ENCODE measurements at regions not wholly inside any gene's neighbourhood (a gene's known extent, or its start where the extent isn't known, plus 50 kb on each side); places are given as distances from the start of the nearest gene placed in this dataset.

DNA sequence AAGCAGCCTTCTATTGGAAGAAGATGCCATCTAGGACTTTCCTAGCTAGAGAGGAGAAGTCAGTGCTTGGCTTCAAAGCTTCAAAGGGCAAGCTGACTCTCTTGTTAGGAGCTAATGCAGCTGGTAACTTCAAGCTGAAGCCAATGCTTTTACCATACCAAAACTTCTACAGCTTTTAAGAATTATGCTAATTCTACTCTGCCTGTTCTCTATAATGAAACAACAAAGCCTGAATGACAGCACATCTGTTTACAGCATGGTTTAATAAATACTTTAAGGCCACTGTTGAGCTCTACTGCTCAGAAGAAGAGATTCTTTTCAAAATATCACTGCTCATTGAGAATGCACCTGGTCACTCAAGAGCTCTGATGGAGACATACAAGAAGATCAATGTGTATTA is 951.9 kb upstream of the LRRN3 start:
- Histone ChIP-seq H3K9ac (ENCODE audit: low read depth, low read length) (no peak overlapping the region), H4K5ac (ENCODE audit: low read depth, low read length) (no peak overlapping the region), H2BK20ac (ENCODE audit: low read depth, low read length) (no peak overlapping the region), H4K20me1 (ENCODE audit: insufficient read depth, low read length) (no peaks in the 10 kb centered on the region), H3K9me3 (ENCODE audit: control insufficient read depth, insufficient read depth, low read length) (no peaks in the 10 kb centered on the region), H4K8ac (ENCODE audit: low read depth in 2 of 2, low read length in 2 of 2) (no peak overlapping the region), H3K56ac (ENCODE audit: extremely low read depth, insufficient read depth, low read length) (no peak overlapping the region), H3K23ac (ENCODE audit: low read depth, low read length) (no peak overlapping the region), H3K4me2 (ENCODE audit: low read depth, low read length) (no peak overlapping the region), H2AK5ac (ENCODE audit: low read depth, low read length) (no peak overlapping the region), H2AFZ (replicated peaks; ENCODE audit: low read length, poor library complexity) (no peak overlapping the region), H3K79me1 (ENCODE audit: low read depth in 1 of 2, low read length in 2 of 2) (no peaks in the 10 kb centered on the region), H2AK9ac (replicated peaks; ENCODE audit: low read depth, low read length, poor library complexity) (no peak overlapping the region), H3K14ac (replicated peaks; ENCODE audit: low read depth, low read length) (no peak overlapping the region), H3K27me3 (ENCODE audit: control insufficient read depth, insufficient read depth, low read length) (no peaks in the 10 kb centered on the region), H3K4me1 (ENCODE audit: control insufficient read depth, insufficient read depth, low read length) (no peaks in the 10 kb centered on the region), H3K27ac (ENCODE audit: insufficient read depth, low read length) (no peak overlapping the region), H2BK5ac (ENCODE audit: low read depth, low read length, poor library complexity, severe bottlenecking) (no peak overlapping the region), H3K4ac (ENCODE audit: low read depth, low read length) (no peak overlapping the region), H2BK120ac (ENCODE audit: low read depth, low read length) (no peak overlapping the region), H3K36me3 (ENCODE audit: control insufficient read depth, insufficient read depth, low read length) (no peaks in the 10 kb centered on the region), H2BK15ac (ENCODE audit: low read depth, low read length) (no peak overlapping the region), H4K91ac (ENCODE audit: insufficient read depth, low read depth, low read length) (no peak overlapping the region), H3K4me3 (ENCODE audit: insufficient read depth, low read depth, low read length) (no peak overlapping the region), H3K18ac (ENCODE audit: low read depth, low read length) (no peak overlapping the region), H3K9me1 (ENCODE audit: insufficient read depth, low read length) (no peaks in the 10 kb centered on the region)
- intact Hi-C loops (cut with micrococcal nuclease) = no loop called here
- CTCF ChIA-PET = interaction anchor here (0.9 kb wide), 1 partner anchor 8 kb away, joined by 3 read pairs; no protein-coding TSS in a partner anchor
- no peak for ATAC-seq (ENCODE audit: low read depth)
- no peak for DNase-seq
- POLR2A ChIA-PET (ENCODE audit: unreplicated experiment) = no interaction called here
- in situ Hi-C loops (cut with MboI; ENCODE audit: low sequenced_read_pairs) = no loop called here
- no TSS peak for BruUV-seq (replicated peaks)
- dilution Hi-C loops (cut with HindIII; ENCODE audit: low sequenced_read_pairs, unreplicated experiment) = no loop called here
- TF ChIP-seq, protein P1, sequence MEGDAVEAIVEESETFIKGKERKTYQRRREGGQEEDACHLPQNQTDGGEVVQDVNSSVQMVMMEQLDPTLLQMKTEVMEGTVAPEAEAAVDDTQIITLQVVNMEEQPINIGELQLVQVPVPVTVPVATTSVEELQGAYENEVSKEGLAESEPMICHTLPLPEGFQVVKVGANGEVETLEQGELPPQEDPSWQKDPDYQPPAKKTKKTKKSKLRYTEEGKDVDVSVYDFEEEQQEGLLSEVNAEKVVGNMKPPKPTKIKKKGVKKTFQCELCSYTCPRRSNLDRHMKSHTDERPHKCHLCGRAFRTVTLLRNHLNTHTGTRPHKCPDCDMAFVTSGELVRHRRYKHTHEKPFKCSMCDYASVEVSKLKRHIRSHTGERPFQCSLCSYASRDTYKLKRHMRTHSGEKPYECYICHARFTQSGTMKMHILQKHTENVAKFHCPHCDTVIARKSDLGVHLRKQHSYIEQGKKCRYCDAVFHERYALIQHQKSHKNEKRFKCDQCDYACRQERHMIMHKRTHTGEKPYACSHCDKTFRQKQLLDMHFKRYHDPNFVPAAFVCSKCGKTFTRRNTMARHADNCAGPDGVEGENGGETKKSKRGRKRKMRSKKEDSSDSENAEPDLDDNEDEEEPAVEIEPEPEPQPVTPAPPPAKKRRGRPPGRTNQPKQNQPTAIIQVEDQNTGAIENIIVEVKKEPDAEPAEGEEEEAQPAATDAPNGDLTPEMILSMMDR (conservative IDR thresholded peaks at IDR 0.05; ENCODE audit: low read depth, low read length) = no peak
- TF ChIP-seq MXI1 (IDR thresholded peaks at IDR 0.05; ENCODE audit: borderline replicate concordance, low read depth, low read length) (no peak), NFE2L2 (IDR thresholded peaks at IDR 0.05; ENCODE audit: low read depth, low read length) (no peak)
